ENCODE measurements at regions not wholly inside any gene's neighbourhood (a gene's known extent, or its start where the extent isn't known, plus 50 kb on each side); places are given as distances from the start of the nearest gene placed in this dataset.
"Not testable (repeated sequence)": the region's sequence is repeated elsewhere in the genome, so short reads cannot be mapped to it uniquely, and the experiment has no call there.

- Mint-ChIP-seq H3K36me3 (ENCODE audit: low read depth) (no peaks in the 10 kb centered on the region), H3K27ac (no peak overlapping the region), H3K4me1 (no peaks in the 10 kb centered on the region), H3K9me3 (ENCODE audit: low read depth) (no peaks in the 10 kb centered on the region), H3K27me3 (no peaks in the 10 kb centered on the region), H3K4me3 (no peak overlapping the region)
- DNase-seq (no peak), ATAC-seq (no peak)
- CTCF ChIA-PET = no interaction called here
- POLR2A ChIA-PET = no interaction called here
- intact Hi-C loops (cut with DNase I, micrococcal nuclease) = no loop called here
These were observed 588.4 kb downstream of the RFPL4B start for GRCh38 chr6:112935402-112936078.

GRCh38 chr6:112936079-112936472 is 588.9 kb downstream of the RFPL4B start:
- no peak for DNase-seq
- H3K4me3 Mint-ChIP-seq = no peak overlapping the region
- no peaks in the 10 kb centered on the region for H3K27me3 Mint-ChIP-seq
- no peaks in the 10 kb centered on the region for H3K36me3 Mint-ChIP-seq (ENCODE audit: low read depth)
- H3K9me3 Mint-ChIP-seq (ENCODE audit: low read depth) = no peaks in the 10 kb centered on the region
- no peak overlapping the region for H3K27ac Mint-ChIP-seq
- ChIA-PET CTCF (no interaction called here), POLR2A (no interaction called here)
- intact Hi-C loops (cut with DNase I, micrococcal nuclease) = no loop called here
- H3K4me1 Mint-ChIP-seq = no peaks in the 10 kb centered on the region
- ATAC-seq = no peak

- H3K4me3 Mint-ChIP-seq = no peak overlapping the region
- no peaks in the 10 kb centered on the region for H3K36me3 Mint-ChIP-seq (ENCODE audit: low read depth)
- no peak for DNase-seq
- no peak overlapping the region for H3K27ac Mint-ChIP-seq
- no peaks in the 10 kb centered on the region for H3K9me3 Mint-ChIP-seq (ENCODE audit: low read depth)
- intact Hi-C loops (cut with DNase I, micrococcal nuclease) = no loop called here
- POLR2A ChIA-PET = no interaction called here
- no peaks in the 10 kb centered on the region for H3K27me3 Mint-ChIP-seq
- H3K4me1 Mint-ChIP-seq = no peaks in the 10 kb centered on the region
- ATAC-seq = no peak
- CTCF ChIA-PET = no interaction called here
These were observed 589.4 kb downstream of the RFPL4B start for GRCh38 chr6:112936504-112936903.

- H3K4me1 Mint-ChIP-seq = not testable (repeated sequence)
These were observed 590.6 kb downstream of the RFPL4B start for GRCh38 chr6:112937690-112938089.

GRCh38 chr6:112938650-112939049 is 591.5 kb downstream of the RFPL4B start:
- CTCF ChIA-PET = no interaction called here
- H3K36me3 Mint-ChIP-seq (ENCODE audit: low read depth) = no peaks in the 10 kb centered on the region
- no peak for ATAC-seq
- no peak overlapping the region for H3K27ac Mint-ChIP-seq
- H3K27me3 Mint-ChIP-seq = no peaks in the 10 kb centered on the region
- H3K9me3 Mint-ChIP-seq (ENCODE audit: low read depth) = no peaks in the 10 kb centered on the region
- no peak for DNase-seq
- POLR2A ChIA-PET = no interaction called here
- H3K4me1 Mint-ChIP-seq = no peaks in the 10 kb centered on the region
- intact Hi-C loops (cut with DNase I, micrococcal nuclease) = no loop called here
- H3K4me3 Mint-ChIP-seq = no peak overlapping the region

More at GRCh38 chr6:112937690-112938089, 590.6 kb downstream of the RFPL4B start:
- POLR2A ChIA-PET; H3K4me3 Mint-ChIP-seq; intact Hi-C loops (cut with DNase I, micrococcal nuclease); ATAC-seq; CTCF ChIA-PET; H3K36me3 Mint-ChIP-seq (ENCODE audit: low read depth); H3K27me3 Mint-ChIP-seq; DNase-seq; H3K9me3 Mint-ChIP-seq (ENCODE audit: low read depth); H3K27ac Mint-ChIP-seq: not testable (repeated sequence)

GRCh38 chr6:112939563-112939962 is 592.4 kb downstream of the RFPL4B start:
- Mint-ChIP-seq H3K4me1 (no peaks in the 10 kb centered on the region), H3K36me3 (ENCODE audit: low read depth) (no peaks in the 10 kb centered on the region), H3K9me3 (ENCODE audit: low read depth) (no peaks in the 10 kb centered on the region), H3K4me3 (no peak overlapping the region), H3K27ac (no peak overlapping the region), H3K27me3 (no peaks in the 10 kb centered on the region)
- DNase-seq (no peak), ATAC-seq (no peak)
- CTCF ChIA-PET = no interaction called here
- intact Hi-C loops (cut with DNase I, micrococcal nuclease) = no loop called here
- POLR2A ChIA-PET = no interaction called here

GRCh38 chr6:112941613-112942012 is 594.5 kb downstream of the RFPL4B start:
- no peak overlapping the region for H3K27ac Mint-ChIP-seq

GRCh38 chr6:112946051-112946450 is 598.9 kb downstream of the RFPL4B start:
- Mint-ChIP-seq H3K4me1 (no peaks in the 10 kb centered on the region), H3K9me3 (ENCODE audit: low read depth) (no peaks in the 10 kb centered on the region), H3K27me3 (no peaks in the 10 kb centered on the region), H3K36me3 (ENCODE audit: low read depth) (no peaks in the 10 kb centered on the region), H3K4me3 (no peak overlapping the region), H3K27ac (no peak overlapping the region)
- CTCF ChIA-PET = no interaction called here
- intact Hi-C loops (cut with DNase I, micrococcal nuclease) = no loop called here
- no peak for DNase-seq
- POLR2A ChIA-PET = no interaction called here
- ATAC-seq = no peak

More at GRCh38 chr6:112941613-112942012, 594.5 kb downstream of the RFPL4B start:
- Mint-ChIP-seq H3K4me1 (no peaks in the 10 kb centered on the region), H3K27me3 (no peaks in the 10 kb centered on the region), H3K36me3 (ENCODE audit: low read depth) (no peaks in the 10 kb centered on the region), H3K9me3 (ENCODE audit: low read depth) (no peaks in the 10 kb centered on the region), H3K4me3 (no peak overlapping the region)
- ChIA-PET CTCF (no interaction called here), POLR2A (no interaction called here)
- intact Hi-C loops (cut with DNase I, micrococcal nuclease) = no loop called here
- DNase-seq (no peak), ATAC-seq (no peak)

GRCh38 chr6:112947507-112947906 is 600.4 kb downstream of the RFPL4B start:
- intact Hi-C loops (cut with DNase I, micrococcal nuclease) = no loop called here
- H3K9me3 Mint-ChIP-seq (ENCODE audit: low read depth) = no peaks in the 10 kb centered on the region
- no peak overlapping the region for H3K27ac Mint-ChIP-seq
- H3K36me3 Mint-ChIP-seq (ENCODE audit: low read depth) = no peaks in the 10 kb centered on the region
- CTCF ChIA-PET = no interaction called here
- POLR2A ChIA-PET = no interaction called here
- no peaks in the 10 kb centered on the region for H3K4me1 Mint-ChIP-seq
- ATAC-seq = no peak
- DNase-seq = no peak
- H3K4me3 Mint-ChIP-seq = no peak overlapping the region
- no peaks in the 10 kb centered on the region for H3K27me3 Mint-ChIP-seq

- intact Hi-C loops (cut with DNase I, micrococcal nuclease) = no loop called here
- Mint-ChIP-seq H3K36me3 (ENCODE audit: low read depth) (no peaks in the 10 kb centered on the region), H3K4me1 (no peaks in the 10 kb centered on the region), H3K27me3 (no peaks in the 10 kb centered on the region), H3K27ac (no peak overlapping the region), H3K9me3 (ENCODE audit: low read depth) (peaks cover 2% of the 10 kb centered on the region), H3K4me3 (no peak overlapping the region)
- DNase-seq = no peak
- ATAC-seq = no peak
- POLR2A ChIA-PET = no interaction called here
- CTCF ChIA-PET = no interaction called here
These were observed 604.7 kb downstream of the RFPL4B start for GRCh38 chr6:112951829-112952228.

- CTCF ChIA-PET; H3K4me1 Mint-ChIP-seq; POLR2A ChIA-PET; H3K36me3 Mint-ChIP-seq (ENCODE audit: low read depth); intact Hi-C loops (cut with DNase I, micrococcal nuclease); H3K27ac Mint-ChIP-seq; DNase-seq; H3K27me3 Mint-ChIP-seq; H3K4me3 Mint-ChIP-seq; ATAC-seq; H3K9me3 Mint-ChIP-seq (ENCODE audit: low read depth): not testable (repeated sequence)
These were observed 608.6 kb downstream of the RFPL4B start for GRCh38 chr6:112955743-112956142.

GRCh38 chr6:112956696-112957535 is 609.8 kb downstream of the RFPL4B start:
- H3K4me3 Mint-ChIP-seq = no peak overlapping the region
- no peaks in the 10 kb centered on the region for H3K27me3 Mint-ChIP-seq
- no peak for ATAC-seq
- no peak for DNase-seq
- no peaks in the 10 kb centered on the region for H3K4me1 Mint-ChIP-seq
- H3K9me3 Mint-ChIP-seq (ENCODE audit: low read depth) = peaks cover 8% of the 10 kb centered on the region
- CTCF ChIA-PET = no interaction called here
- intact Hi-C loops (cut with DNase I, micrococcal nuclease) = no loop called here
- H3K36me3 Mint-ChIP-seq (ENCODE audit: low read depth) = no peaks in the 10 kb centered on the region
- H3K27ac Mint-ChIP-seq = no peak overlapping the region
- POLR2A ChIA-PET = no interaction called here

All from activated CD4-positive, alpha-beta T cell treated with anti-CD3 and anti-CD28 coated beads for 36 hours (primary cell).